Choroid plexus epithelial cell (primary cell): ENCODE measurements at regions not wholly inside any gene's neighbourhood (a gene's known extent, or its start where the extent isn't known, plus 50 kb on each side); places are given as distances from the start of the nearest gene placed in this dataset.

Source experiments
- DNase-seq: peaks from one replicate; pipeline ENCODE4 v3.0.0-alpha.2; 2010; ENCODE audit warnings: low read depth
- H3K4me3 ChIP-seq: 2 replicates; pipeline ENCODE4 v1.5.1; 2011; ENCODE audit warnings: low read depth, mild to moderate bottlenecking, control low read depth, low read length, moderate library complexity
- TF ChIP-seq, protein P1 (sequence below): conservative IDR thresholded peaks from 2 replicates; pipeline ENCODE4 v1.5.1; 2011; ENCODE audit warnings: low read depth, mild to moderate bottlenecking, control low read depth, inconsistent platforms, low read length, moderate library complexity

DNA sequence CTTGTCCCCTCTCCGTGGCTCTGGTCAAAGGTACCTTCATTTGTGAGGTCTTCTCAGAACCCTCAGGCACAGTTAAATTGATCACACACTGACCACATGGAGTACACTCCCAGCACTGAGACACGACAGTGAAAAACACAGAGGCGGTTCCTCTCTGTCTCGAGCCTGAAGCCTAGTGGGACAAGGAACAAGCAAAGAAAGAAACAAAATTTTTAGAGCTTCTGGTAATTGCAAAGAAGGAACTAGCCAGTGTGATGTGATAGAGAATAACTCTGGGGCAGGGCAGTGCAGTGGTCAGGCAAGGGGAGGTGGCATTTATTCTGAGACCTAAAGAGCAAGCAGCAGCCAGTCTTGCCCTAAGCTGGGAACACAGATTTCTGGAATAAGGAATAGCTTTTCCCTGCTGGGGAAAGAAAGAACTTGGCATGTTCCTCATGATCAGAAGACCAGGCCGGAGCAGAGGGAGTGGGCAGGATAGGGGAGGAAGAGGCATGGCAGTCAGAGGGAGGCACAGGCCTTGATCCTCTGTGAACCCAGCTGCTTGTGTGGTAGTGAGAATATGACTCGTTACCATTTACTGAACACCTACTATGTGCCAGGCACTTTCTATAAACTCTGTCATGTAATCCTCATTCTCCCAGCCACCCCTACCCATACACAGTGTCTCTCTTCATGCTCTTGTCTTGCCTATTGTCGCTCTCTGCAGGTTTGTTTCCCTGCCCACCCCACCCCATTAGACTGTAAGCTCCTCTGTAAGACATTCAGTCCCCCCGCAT, 262.3 kb upstream of the HES1 start:
- TF ChIP-seq, protein P1, sequence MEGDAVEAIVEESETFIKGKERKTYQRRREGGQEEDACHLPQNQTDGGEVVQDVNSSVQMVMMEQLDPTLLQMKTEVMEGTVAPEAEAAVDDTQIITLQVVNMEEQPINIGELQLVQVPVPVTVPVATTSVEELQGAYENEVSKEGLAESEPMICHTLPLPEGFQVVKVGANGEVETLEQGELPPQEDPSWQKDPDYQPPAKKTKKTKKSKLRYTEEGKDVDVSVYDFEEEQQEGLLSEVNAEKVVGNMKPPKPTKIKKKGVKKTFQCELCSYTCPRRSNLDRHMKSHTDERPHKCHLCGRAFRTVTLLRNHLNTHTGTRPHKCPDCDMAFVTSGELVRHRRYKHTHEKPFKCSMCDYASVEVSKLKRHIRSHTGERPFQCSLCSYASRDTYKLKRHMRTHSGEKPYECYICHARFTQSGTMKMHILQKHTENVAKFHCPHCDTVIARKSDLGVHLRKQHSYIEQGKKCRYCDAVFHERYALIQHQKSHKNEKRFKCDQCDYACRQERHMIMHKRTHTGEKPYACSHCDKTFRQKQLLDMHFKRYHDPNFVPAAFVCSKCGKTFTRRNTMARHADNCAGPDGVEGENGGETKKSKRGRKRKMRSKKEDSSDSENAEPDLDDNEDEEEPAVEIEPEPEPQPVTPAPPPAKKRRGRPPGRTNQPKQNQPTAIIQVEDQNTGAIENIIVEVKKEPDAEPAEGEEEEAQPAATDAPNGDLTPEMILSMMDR: no peak
- H3K4me3 ChIP-seq: no peak overlapping the region
- DNase-seq: no peak

DNA sequence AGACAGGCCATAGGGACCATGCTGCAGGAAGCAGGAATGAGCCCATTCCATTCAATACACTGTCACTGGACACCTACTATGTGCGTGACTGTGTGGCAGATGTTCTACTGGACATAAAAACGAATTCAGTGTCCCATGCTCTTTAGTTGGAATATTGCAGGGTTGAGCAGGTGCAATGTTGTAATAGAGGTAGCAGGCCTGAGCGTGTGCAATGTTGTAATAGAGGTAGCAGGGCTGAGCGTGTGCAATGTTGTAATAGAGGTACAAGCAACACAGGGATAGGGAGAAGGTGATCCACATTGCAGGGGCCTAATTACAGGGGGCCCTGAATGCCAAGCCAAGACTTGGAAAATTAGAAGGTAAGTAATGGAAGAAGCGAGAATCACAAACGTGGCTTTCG, 261.4 kb upstream of the HES1 start:
- DNase-seq: no peak
- TF ChIP-seq, protein P1: no peak
- H3K4me3 ChIP-seq: no peak overlapping the region

DNA sequence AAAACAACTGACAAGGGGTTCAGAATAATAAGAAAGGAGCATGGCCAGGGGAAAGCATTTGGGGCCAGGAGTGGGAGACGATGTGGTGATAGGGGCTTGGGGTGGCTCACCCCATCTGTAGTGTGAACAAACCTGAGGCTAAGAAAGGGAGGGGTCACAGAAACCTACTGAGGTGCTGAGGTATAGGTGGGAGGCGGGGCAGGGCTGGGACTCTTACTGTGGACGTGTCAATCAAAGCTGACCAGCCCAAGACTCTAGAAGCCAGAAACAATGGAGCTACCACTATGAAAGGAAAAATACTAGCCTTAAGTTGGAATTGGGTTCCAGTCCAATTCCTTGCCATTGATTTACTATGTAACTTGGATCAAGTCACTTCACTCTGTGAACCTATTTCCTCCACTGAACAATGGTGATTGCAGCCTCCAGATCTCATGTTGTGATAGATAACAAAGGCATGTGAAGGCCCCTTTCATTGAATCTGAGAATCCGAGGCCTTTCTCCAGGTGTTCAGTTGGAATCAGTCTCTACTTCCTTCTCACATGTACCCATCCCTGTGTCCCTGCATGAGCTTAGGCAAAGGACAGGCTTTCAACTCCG, 260.9 kb upstream of the HES1 start:
- DNase-seq: no peak

DNA sequence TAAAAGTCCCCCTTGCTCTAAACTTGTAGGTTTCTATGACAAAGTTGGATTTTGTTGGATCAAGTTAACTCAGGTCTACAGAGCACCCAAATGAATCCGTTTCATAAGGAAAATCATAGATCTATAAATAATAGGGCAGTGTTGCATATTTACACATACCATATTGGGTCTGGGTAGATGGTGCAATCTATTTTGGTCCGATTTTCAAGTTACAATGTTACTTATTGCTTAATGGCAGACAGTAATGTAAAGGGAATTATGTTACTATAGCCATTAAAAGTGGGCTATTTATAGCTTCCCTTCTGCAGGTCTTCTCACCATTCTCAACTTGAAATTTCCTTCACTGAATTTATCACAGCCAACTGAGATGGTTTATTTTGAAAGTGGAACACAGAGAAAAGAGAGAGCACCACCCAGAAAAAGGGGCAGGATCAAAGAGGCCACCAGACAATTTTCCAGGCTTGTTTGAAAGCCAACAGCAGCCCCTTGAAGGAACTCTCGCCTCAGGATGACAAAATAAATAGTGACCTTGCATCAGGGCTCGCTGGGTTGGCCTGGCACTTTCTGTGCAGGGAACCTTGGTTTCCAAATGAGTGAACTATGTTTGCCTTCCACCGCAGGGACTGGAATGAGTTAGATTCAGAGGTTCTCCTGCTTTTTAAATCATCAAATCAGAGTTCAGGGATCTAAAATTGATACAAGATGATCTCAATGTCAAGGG, 260.2 kb upstream of the HES1 start:
- TF ChIP-seq, protein P1: no peak
- DNase-seq: no peak
- no peak overlapping the region for H3K4me3 ChIP-seq

More for the DNA sequence above, 260.9 kb upstream of the HES1 start:
- TF ChIP-seq, protein P1: no peak
- H3K4me3 ChIP-seq: no peak overlapping the region

DNA sequence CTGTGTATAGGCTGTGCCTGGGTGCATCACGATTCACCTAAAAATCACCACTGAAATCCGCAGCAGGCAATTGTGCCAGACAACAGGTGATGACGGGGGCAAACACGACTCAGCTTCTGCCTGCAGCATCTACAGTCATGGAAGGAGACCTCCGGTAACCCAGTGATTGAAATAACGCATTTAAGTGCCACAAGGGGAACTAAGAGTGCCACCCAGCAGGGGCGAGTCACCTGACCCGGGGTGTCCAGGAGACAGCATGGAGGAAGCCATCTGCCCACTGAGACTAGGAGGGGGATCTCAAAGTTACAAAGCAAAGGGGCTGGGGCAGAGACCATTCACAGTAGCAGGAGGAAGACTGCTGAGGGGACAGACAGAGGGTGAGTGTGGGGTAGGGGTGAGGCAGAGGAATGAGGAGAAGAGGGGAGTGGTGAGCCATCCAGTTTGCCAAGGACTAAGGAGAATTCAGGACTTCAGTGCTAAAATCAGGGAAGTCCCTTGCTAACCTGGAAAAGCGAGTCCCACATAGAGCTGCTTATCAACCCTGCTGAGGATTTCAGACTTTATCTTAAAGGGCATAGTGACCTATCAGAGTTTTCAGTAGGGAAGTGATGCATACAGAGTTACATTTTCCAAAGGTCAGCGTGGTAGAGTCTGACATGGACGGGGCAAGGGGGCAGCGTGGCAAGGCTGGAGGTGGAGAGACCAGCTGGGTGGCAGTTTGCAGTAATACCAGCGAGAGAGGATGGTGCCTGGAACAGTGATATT, 256.7 kb upstream of the HES1 start:
- no peak overlapping the region for H3K4me3 ChIP-seq
- no peak for DNase-seq
- TF ChIP-seq, protein P1: no peak

DNA sequence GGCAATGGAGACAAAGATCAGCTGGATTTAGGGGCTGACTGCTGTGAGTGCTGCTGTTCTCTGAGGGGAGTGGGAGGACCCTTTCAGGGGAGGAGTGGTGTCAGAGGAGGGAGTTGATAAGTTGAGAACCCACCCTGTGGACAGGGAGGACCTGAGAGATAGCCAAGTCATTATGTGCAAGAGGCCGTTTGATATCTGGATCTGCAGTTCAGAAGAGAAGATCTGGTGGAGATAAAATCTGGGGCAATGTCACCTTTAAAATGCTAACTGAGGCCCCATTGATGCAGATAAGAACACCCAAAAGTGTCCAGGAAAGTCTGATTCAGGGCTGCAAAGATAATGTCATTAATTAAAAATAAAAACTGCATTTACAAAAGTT, 256.1 kb upstream of the HES1 start:
- TF ChIP-seq, protein P1: no peak
- DNase-seq: no peak

More for the DNA sequence above, 256.1 kb upstream of the HES1 start:
- H3K4me3 ChIP-seq: no peak overlapping the region
